Stimulated activated naive CD8-positive, alpha-beta T cell treated with anti-CD3 and anti-CD28 coated beads, Interleukin-15, Interleukin-2, amounts not matched to agents 100 U/mL and 50 U/mL, for 24 hours (primary cell): ENCODE measurements at regions not wholly inside any gene's neighbourhood (a gene's known extent, or its start where the extent isn't known, plus 50 kb on each side); places are given as distances from the start of the nearest gene placed in this dataset.

Experiments used
- ATAC-seq: fragments of 150-1000 bp; cut with Tn5 transposase; one replicate; pipeline ENCODE4 v1.10.0; 2021
- DNase-seq: peaks from one replicate; pipeline ENCODE4 v3.0.0; 2021

GRCh38 chr6:165986311-165986913 lies 181.2 kb downstream of the TBXT start:
- DNase-seq = no peak
- no peak for ATAC-seq

GRCh38 chr6:165985806-165986299 lies 181.8 kb downstream of the TBXT start:
- no peak for ATAC-seq
- no peak for DNase-seq

- ATAC-seq = no peak
- no peak for DNase-seq
These were observed 182.3 kb downstream of the TBXT start for GRCh38 chr6:165985281-165985805.

- DNase-seq (no peak), ATAC-seq (no peak)
These were observed 182.8 kb downstream of the TBXT start for GRCh38 chr6:165984729-165985275.

- DNase-seq (no peak), ATAC-seq (no peak)
These were observed 184.3 kb downstream of the TBXT start for GRCh38 chr6:165983112-165984072.

- no peak for DNase-seq
- ATAC-seq = no peak
These were observed 189.2 kb downstream of the TBXT start for GRCh38 chr6:165978476-165978875.

- DNase-seq = no peak
- ATAC-seq = no peak
These were observed 191.0 kb downstream of the TBXT start for GRCh38 chr6:165976684-165977083.

GRCh38 chr6:165974817-165975216 lies 192.8 kb downstream of the TBXT start:
- DNase-seq = no peak
- no peak for ATAC-seq

- ATAC-seq (no peak), DNase-seq (no peak)
These were observed 194.2 kb downstream of the TBXT start for GRCh38 chr6:165973473-165973872.

- ATAC-seq = no peak
These were observed 195.4 kb downstream of the TBXT start for GRCh38 chr6:165972139-165972802.

GRCh38 chr6:165971202-165971601 lies 196.4 kb downstream of the TBXT start:
- no peak for ATAC-seq
- DNase-seq = no peak

More at GRCh38 chr6:165972139-165972802, 195.4 kb downstream of the TBXT start:
- DNase-seq = no peak

GRCh38 chr6:165970001-165970400 lies 197.7 kb downstream of the TBXT start:
- ATAC-seq = no peak
- DNase-seq = no peak

GRCh38 chr6:165969184-165969583 lies 198.5 kb downstream of the TBXT start:
- DNase-seq (no peak), ATAC-seq (no peak)

- DNase-seq (no peak), ATAC-seq (no peak)
These were observed 199.2 kb downstream of the TBXT start for GRCh38 chr6:165968408-165968807.

- no peak for ATAC-seq
These were observed 199.7 kb downstream of the TBXT start for GRCh38 chr6:165967810-165968407.

GRCh38 chr6:165963750-165964149 lies 203.9 kb downstream of the TBXT start:
- ATAC-seq (no peak), DNase-seq (no peak)

More at GRCh38 chr6:165967810-165968407, 199.7 kb downstream of the TBXT start:
- no peak for DNase-seq

- ATAC-seq (no peak), DNase-seq (no peak)
These were observed 205.3 kb downstream of the TBXT start for GRCh38 chr6:165962366-165962765.

- no peak for ATAC-seq
These were observed 206.4 kb downstream of the TBXT start for GRCh38 chr6:165961233-165961632.

GRCh38 chr6:165960695-165961094 lies 207.0 kb downstream of the TBXT start:
- ATAC-seq = no peak
- DNase-seq = no peak

More at GRCh38 chr6:165961233-165961632, 206.4 kb downstream of the TBXT start:
- no peak for DNase-seq

- DNase-seq = no peak
- no peak for ATAC-seq
These were observed 208.0 kb downstream of the TBXT start for GRCh38 chr6:165959627-165960026.

GRCh38 chr6:165956874-165957273 lies 210.8 kb downstream of the TBXT start:
- DNase-seq (no peak), ATAC-seq (no peak)

- ATAC-seq = no peak
- no peak for DNase-seq
These were observed 215.1 kb downstream of the TBXT start for GRCh38 chr6:165952514-165952913.
